Caco-2 (cell line): ENCODE measurements at regions not wholly inside any gene's neighbourhood (a gene's known extent, or its start where the extent isn't known, plus 50 kb on each side); places are given as distances from the start of the nearest gene placed in this dataset.

Experiments
- BruUV-seq: library from RNA; stranded (reverse); fragments of 400-500 nt; replicated peaks from 2 replicates; lab custom pipeline; 2021; lab: Mats Ljungman, UMichigan
- CTCF ChIA-PET: fragments of 300-600 bp; sonication (Branson Sonifier 250); formaldehyde crosslinking; loops from one replicate; lab custom pipeline; 2022; ENCODE audit warnings: antibody characterized with exemption; lab: Charles Lee
- POLR2A ChIA-PET: fragments of 300-600 bp; sonication (Branson Sonifier 250); formaldehyde crosslinking; loops from one replicate; lab custom pipeline; 2022; ENCODE audit warnings: antibody characterized with exemption; lab: Charles Lee
- DNase-seq, 2 experiments: peaks; one replicate each; pipeline versions ENCODE4 v3.0.0 to v3.0.0-alpha.2; 2020 to 2022
- H3K27me3 ChIP-seq: replicated peaks from 2 replicates; pipeline ENCODE4 v1.6.0; 2011; ENCODE audit warnings: low read length; ENCODE audit not compliant: control insufficient read depth, insufficient read depth
- H3K36me3 ChIP-seq: 2 replicates; pipeline ENCODE4 v1.5.1; 2011; ENCODE audit warnings: low read length; ENCODE audit not compliant: control insufficient read depth, insufficient read depth
- H3K4me1 ChIP-seq: fragments of 250-450 bp; sonication (Bioruptor Pico); 2 replicates; pipeline ENCODE4 v1.5.1; 2020; ENCODE audit warnings: mild to moderate bottlenecking
- H3K4me3 ChIP-seq: 2 replicates; pipeline ENCODE4 v1.5.1; 2011; ENCODE audit warnings: low read depth, mild to moderate bottlenecking, control low read depth, low read length
- H3K9me3 ChIP-seq: fragments of 250-450 bp; sonication (Bioruptor Pico); 2 replicates; pipeline ENCODE4 v1.5.1; 2020; ENCODE audit warnings: mild to moderate bottlenecking, moderate library complexity
- H3K27ac Mint-ChIP-seq: one replicate; pipeline ENCODE4 v1.8.0; 2022; ENCODE audit warnings: mixed read lengths; ENCODE audit not compliant: unreplicated experiment
- H3K27me3 Mint-ChIP-seq: one replicate; pipeline ENCODE4 v1.8.0; 2022; ENCODE audit warnings: mixed read lengths; ENCODE audit not compliant: insufficient read depth, unreplicated experiment
- H3K36me3 Mint-ChIP-seq: one replicate; pipeline ENCODE4 v1.8.0; 2022; ENCODE audit warnings: mild to moderate bottlenecking, mixed read lengths; ENCODE audit not compliant: insufficient read depth, unreplicated experiment
- H3K4me1 Mint-ChIP-seq: one replicate; pipeline ENCODE4 v1.8.0; 2022; ENCODE audit warnings: low read depth, mixed read lengths; ENCODE audit not compliant: unreplicated experiment
- H3K4me3 Mint-ChIP-seq: one replicate; pipeline ENCODE4 v1.8.0; 2022; ENCODE audit warnings: mild to moderate bottlenecking, moderate library complexity, mixed read lengths; ENCODE audit not compliant: unreplicated experiment
- H3K9me3 Mint-ChIP-seq: one replicate; pipeline ENCODE4 v1.8.0; 2022; ENCODE audit warnings: mixed read lengths; ENCODE audit not compliant: unreplicated experiment
- CTCF ChIP-seq, 2 experiments: fragments of 200-600 bp in 1 of 2; IDR thresholded peaks; 1 replicate in 1 of 2; 2 replicates in 1 of 2; pipeline versions ENCODE4 v1.5.1 to v1.8.0; 2011 to 2022; ENCODE audit warnings: antibody characterized with exemption in 1 of 2, control low read depth in 1 of 2, inconsistent platforms in 1 of 2, low read depth in 1 of 2, low read length in 1 of 2, mild to moderate bottlenecking in 1 of 2, moderate library complexity in 1 of 2; ENCODE audit not compliant: insufficient read depth in 1 of 2, severe bottlenecking in 1 of 2, unreplicated experiment in 1 of 2
- intact Hi-C: fragments of 100-400 bp; cut with micrococcal nuclease; formaldehyde crosslinking; loops from one replicate; pipeline ENCODE4 v1.10.0; 2022; ENCODE audit not compliant: unreplicated experiment

- TF ChIP-seq CTCF (IDR thresholded peaks at IDR 0.05; ENCODE audit: insufficient read depth in 1 of 2, low read depth in 1 of 2, low read length in 1 of 2, severe bottlenecking in 1 of 2, unreplicated experiment in 1 of 2): no peak
- POLR2A ChIA-PET: no interaction called here
- no TSS peak for BruUV-seq
- Histone ChIP-seq H3K4me3 (no peak overlapping the region), H3K27me3 (no peaks in the 10 kb centered on the region), H3K4me1 (0 out of 2 replicates have a peak, but pooled peaks cover 4% of the 10 kb centered on the region), H3K9me3 (no peaks in the 10 kb centered on the region), H3K36me3 (no peaks in the 10 kb centered on the region)
- intact Hi-C loops: no loop called here
- Mint-ChIP-seq H3K27ac (no peak overlapping the region), H3K4me1 (peaks cover 13% of the 10 kb centered on the region), H3K9me3 (no peaks in the 10 kb centered on the region), H3K36me3 (peaks cover 4% of the 10 kb centered on the region), H3K27me3 (no peaks in the 10 kb centered on the region), H3K4me3 (no peak overlapping the region)
- CTCF ChIA-PET: no interaction called here
- no peak for DNase-seq
Observed at GRCh38 chr18:69328086-69328485, 72.6 kb upstream of the DOK6 start.

- Mint-ChIP-seq H3K27ac (no peak overlapping the region), H3K4me1 (peaks cover 13% of the 10 kb centered on the region), H3K27me3 (no peaks in the 10 kb centered on the region), H3K36me3 (peaks cover 4% of the 10 kb centered on the region), H3K4me3 (no peak overlapping the region), H3K9me3 (no peaks in the 10 kb centered on the region)
- H3K27me3 ChIP-seq: no peaks in the 10 kb centered on the region
- DNase-seq: peak; percentile 2 to 35
- no peak overlapping the region for H3K4me3 ChIP-seq
- BruUV-seq: no TSS peak
- no peaks in the 10 kb centered on the region for H3K9me3 ChIP-seq
- ChIA-PET POLR2A (no interaction called here), CTCF (no interaction called here)
- H3K4me1 ChIP-seq: 0 out of 2 replicates have a peak, but pooled peaks cover 4% of the 10 kb centered on the region
- H3K36me3 ChIP-seq: no peaks in the 10 kb centered on the region
- TF ChIP-seq CTCF (IDR thresholded peaks at IDR 0.05; ENCODE audit: insufficient read depth in 1 of 2, low read depth in 1 of 2, low read length in 1 of 2, severe bottlenecking in 1 of 2, unreplicated experiment in 1 of 2): no peak
- intact Hi-C loops: no loop called here
Observed at GRCh38 chr18:69330385-69331005, 70.2 kb upstream of the DOK6 start.

- Histone ChIP-seq H3K9me3 (no peaks in the 10 kb centered on the region), H3K4me1 (no peaks in the 10 kb centered on the region), H3K36me3 (no peaks in the 10 kb centered on the region), H3K4me3 (no peak overlapping the region), H3K27me3 (no peaks in the 10 kb centered on the region)
- Mint-ChIP-seq H3K27me3 (no peaks in the 10 kb centered on the region), H3K27ac (no peak overlapping the region), H3K4me3 (no peak overlapping the region), H3K36me3 (no peaks in the 10 kb centered on the region), H3K4me1 (no peaks in the 10 kb centered on the region), H3K9me3 (no peaks in the 10 kb centered on the region)
- no peak for TF ChIP-seq CTCF (IDR thresholded peaks at IDR 0.05; ENCODE audit: insufficient read depth in 1 of 2, low read depth in 1 of 2, low read length in 1 of 2, severe bottlenecking in 1 of 2, unreplicated experiment in 1 of 2)
- CTCF ChIA-PET: no interaction called here
- DNase-seq: no peak
- POLR2A ChIA-PET: no interaction called here
- BruUV-seq: no TSS peak
- intact Hi-C loops: no loop called here
Observed at GRCh38 chr18:69349912-69350597, 50.6 kb upstream of the DOK6 start.
